ENCODE measurements at regions not wholly inside any gene's neighbourhood (a gene's known extent, or its start where the extent isn't known, plus 50 kb on each side); places are given as distances from the start of the nearest gene placed in this dataset.
A peak's percentile ranks its signal among the peaks of the same experiment; 100 is the strongest.
"Not testable (repeated sequence)": the region's sequence is repeated elsewhere in the genome, so short reads cannot be mapped to it uniquely, and the experiment has no call there.

DNA sequence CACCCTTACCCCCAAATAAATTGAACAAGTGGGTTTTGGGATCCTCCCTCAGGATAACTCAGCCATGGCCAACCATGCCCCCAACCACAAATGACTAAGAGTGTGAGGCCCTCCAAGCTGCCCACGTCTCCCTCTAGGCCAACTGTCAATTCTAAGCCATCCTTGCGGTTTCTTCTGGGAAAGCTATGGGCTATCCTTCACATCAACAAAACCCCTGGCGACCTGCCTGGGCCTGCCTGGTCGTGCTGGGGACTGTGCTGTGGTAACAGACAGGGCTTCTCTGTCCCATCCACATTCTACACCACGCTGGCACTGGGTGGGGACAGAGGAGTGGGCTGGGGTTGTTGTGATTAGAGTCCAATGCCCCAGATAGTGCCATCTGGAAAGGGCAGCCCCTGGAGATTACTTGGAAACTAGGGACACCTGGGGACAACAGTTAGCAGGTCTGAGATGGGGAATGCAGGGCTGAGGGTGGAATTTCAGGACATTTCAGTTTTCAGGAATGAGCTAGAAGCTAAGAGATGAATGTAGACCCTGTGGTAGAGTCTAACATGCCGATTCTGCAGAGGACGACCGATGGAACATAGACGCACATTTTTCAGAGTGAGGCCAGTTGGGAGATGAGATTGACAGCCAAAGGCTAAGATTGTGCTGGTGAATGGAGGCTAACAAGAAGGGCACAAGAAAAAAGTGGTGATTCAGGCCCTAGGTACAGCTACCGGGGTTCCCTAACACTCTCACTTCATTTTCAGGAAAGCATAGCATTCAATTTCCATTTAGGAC is 131.9 kb downstream of the RASSF10 start:
- H3K9me3 ChIP-seq = peaks cover 7% of the 10 kb centered on the region; the same call in 1 of the 2 replicates
- no peaks in the 10 kb centered on the region for H4K20me1 ChIP-seq
- peak overlapping the region; percentile 63 for H3K27ac ChIP-seq
- peak overlapping the region; percentile 49; the same call in 1 of the 2 replicates for H3K9ac ChIP-seq
- no peak for TF ChIP-seq Cebpa-rat (IDR thresholded peaks at IDR 0.05)
- no peaks in the 10 kb centered on the region for H3K36me3 ChIP-seq
- H3K4me2 ChIP-seq = peak overlapping the region; percentile 62
- H3K4me1 ChIP-seq = peaks cover 58% of the 10 kb centered on the region
- no peak overlapping the region for H3K4me3 ChIP-seq
- H3K27me3 ChIP-seq = no peaks in the 10 kb centered on the region

DNA sequence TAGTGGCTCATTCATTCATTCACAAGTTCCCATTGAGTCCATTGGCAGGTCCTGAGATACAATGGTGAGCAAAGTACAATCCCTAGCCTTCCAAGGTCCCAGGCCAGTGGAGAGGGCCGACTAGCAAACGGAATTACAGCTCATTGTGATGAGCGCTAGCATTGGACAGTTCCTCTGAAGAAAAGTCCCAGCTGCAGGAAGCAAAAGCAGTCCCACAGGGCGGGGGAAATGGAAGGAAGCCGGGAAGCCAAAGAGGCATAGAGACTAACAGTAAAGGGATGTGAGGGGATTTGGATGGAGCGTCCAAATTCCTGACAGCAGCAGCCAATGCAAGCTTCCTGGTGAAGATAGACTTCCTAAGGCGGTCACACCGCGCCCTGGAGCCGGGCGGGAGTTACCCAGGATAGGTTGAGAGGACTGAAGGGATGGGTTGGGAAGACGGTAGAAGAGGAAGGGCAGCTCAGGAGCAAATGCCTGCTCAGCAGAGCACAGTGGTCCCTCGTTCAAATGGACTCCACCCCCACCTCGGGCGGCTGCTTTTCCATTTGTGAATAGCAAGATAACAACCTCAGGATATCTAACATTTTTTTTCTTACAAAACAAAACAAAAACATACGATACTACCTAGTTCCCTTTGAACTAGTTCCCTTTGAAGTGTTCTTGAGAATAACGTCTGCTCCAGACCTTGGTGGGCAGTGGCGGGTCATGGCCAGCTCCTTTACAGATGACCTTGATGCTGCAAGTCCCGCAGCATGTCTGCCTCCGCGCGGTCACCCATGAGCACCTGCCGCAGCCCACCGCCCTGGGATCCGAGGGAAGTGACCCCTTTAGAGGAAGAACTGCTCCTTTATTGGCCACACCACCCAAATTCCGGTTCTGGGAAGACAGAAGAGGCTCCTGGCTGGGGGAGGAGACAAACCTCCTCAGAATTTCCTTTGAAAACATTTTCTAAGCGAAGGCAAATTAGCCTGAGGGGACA is 132.9 kb downstream of the RASSF10 start:
- peak overlapping the region; percentile 62 for H3K4me2 ChIP-seq
- H3K4me3 ChIP-seq = no peak overlapping the region
- no peaks in the 10 kb centered on the region for H4K20me1 ChIP-seq
- peaks cover 48% of the 10 kb centered on the region for H3K4me1 ChIP-seq
- no peak overlapping the region for H3K27ac ChIP-seq
- H3K36me3 ChIP-seq = no peaks in the 10 kb centered on the region
- H3K9ac ChIP-seq = no peak overlapping the region
- H3K9me3 ChIP-seq = peaks cover 7% of the 10 kb centered on the region; the same call in 1 of the 2 replicates
- no peaks in the 10 kb centered on the region for H3K27me3 ChIP-seq
- no peak for TF ChIP-seq Cebpa-rat (IDR thresholded peaks at IDR 0.05)

DNA sequence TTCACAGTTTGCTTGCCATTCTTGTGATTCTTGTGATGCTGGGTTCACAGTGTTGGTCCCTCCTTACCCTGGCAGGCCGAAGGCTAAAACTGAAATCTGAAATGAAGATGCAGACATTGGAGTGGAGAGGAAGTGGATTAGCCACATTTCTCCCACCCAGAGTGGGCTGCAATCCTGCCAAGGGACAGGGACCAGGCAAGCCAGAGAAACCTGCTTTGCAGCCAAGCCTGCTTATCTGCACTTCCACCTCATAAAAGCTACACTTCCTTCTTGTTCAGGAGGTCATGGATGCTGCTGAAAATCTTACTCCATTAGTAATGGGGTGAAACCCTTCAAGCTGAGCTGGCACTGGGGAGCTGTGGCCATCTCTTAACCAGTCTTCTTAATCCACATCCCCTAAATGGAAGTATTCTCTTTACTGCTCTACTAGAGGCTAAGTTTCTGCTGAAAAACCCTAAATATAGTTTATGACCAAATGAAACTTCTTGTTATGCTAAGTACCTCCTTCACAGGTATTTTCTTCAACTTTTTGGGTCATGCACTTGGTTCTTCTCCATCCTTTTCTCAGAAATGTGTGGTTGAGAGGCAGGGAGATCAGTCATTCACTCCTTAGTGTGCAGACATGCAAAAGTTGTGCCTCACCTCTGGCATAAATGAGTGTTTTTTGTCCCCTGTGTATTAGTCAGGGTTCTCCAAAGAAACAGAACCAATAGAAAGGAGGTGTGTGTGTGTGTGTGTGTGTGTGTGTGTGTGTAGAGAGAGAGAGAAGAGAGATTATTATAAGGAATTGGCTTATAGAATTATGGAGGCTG is 133.9 kb upstream of the BMAL1 start:
- no peak for TF ChIP-seq Cebpa-rat (IDR thresholded peaks at IDR 0.05)
- Histone ChIP-seq H4K20me1 (no peaks in the 10 kb centered on the region), H3K4me1 (peaks cover 35% of the 10 kb centered on the region), H3K27ac (no peak overlapping the region), H3K27me3 (no peaks in the 10 kb centered on the region), H3K4me2 (no peak overlapping the region), H3K36me3 (no peaks in the 10 kb centered on the region), H3K4me3 (no peak overlapping the region), H3K9ac (no peak overlapping the region), H3K9me3 (peaks cover 7% of the 10 kb centered on the region; the same call in 1 of the 2 replicates)

DNA sequence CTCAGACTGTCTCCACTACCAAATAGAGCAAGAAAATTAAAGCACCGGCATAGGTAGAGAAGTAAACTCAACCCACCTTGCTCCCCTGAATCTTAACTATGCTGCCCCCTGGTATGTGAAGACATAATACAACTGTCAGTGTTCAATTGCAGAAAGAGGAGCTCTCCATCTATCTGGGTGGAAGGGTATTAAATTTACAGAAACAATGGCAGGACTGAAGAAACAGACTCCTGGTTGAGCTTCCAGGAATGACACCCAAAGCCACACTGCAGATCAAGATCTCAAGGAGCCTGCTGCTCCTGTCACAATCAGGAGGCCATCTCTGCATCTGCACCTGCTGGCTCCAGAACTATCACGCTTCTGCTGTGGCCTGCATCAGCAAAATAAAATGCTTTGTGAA is 132.1 kb upstream of the BMAL1 start:
- Histone ChIP-seq H3K4me1 (peaks cover 24% of the 10 kb centered on the region), H3K36me3 (no peaks in the 10 kb centered on the region), H3K9me3 (no peaks in the 10 kb centered on the region), H3K4me3 (no peak overlapping the region), H3K9ac (no peak overlapping the region), H3K27me3 (no peaks in the 10 kb centered on the region), H3K27ac (no peak overlapping the region), H3K4me2 (no peak overlapping the region), H4K20me1 (no peaks in the 10 kb centered on the region)
- no peak for TF ChIP-seq Cebpa-rat (IDR thresholded peaks at IDR 0.05)

DNA sequence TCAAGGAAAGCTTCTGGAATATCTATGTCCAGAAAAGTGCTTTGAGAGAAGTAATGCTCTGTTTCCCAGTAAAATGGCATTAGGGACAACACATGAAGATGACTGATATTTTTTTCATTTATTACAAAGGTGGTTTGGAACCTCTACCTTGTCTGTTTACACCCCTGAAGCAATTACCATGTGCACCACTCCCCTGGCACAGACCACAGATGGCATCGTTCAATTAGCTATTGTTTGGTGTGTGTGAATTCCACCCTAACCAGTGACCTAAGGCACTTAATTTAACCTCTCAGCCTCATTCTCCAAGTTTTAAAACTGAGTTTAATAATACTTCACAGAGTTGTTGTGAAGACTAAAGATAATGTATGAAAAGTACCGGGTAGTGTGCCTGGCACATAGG is 127.6 kb upstream of the BMAL1 start:
- Histone ChIP-seq H3K9ac (no peak overlapping the region), H3K9me3 (no peaks in the 10 kb centered on the region), H3K27ac (no peak overlapping the region), H4K20me1 (no peaks in the 10 kb centered on the region), H3K4me1 (peaks cover 15% of the 10 kb centered on the region), H3K4me2 (no peak overlapping the region), H3K27me3 (no peaks in the 10 kb centered on the region), H3K4me3 (no peak overlapping the region), H3K36me3 (no peaks in the 10 kb centered on the region)
- no peak for TF ChIP-seq Cebpa-rat (IDR thresholded peaks at IDR 0.05)

DNA sequence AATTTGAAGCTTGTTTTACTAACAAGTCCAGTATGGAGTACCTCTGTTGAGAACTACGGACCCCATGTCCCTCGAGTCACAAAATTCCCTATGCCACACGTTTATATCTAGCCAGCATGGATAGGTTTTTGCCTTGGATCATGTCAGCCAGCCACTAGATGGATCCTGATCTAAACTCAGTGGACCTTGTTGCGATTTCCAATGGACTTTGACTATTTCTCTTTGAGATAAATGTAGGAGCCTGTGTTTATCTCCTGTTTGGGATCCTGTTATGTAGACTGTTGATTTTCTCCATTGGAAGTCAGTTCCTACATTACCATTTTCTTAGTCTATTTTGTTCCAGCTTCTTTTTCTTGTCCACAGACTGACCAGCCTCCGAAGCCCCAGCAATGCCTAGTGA is 127.1 kb upstream of the BMAL1 start:
- Histone ChIP-seq H3K36me3 (no peaks in the 10 kb centered on the region), H3K9me3 (peaks cover 1% of the 10 kb centered on the region; the same call in 1 of the 2 replicates), H3K4me3 (no peak overlapping the region), H3K4me2 (no peak overlapping the region), H3K27ac (no peak overlapping the region), H3K27me3 (no peaks in the 10 kb centered on the region), H4K20me1 (no peaks in the 10 kb centered on the region), H3K9ac (no peak overlapping the region), H3K4me1 (peaks cover 13% of the 10 kb centered on the region)
- no peak for TF ChIP-seq Cebpa-rat (IDR thresholded peaks at IDR 0.05)

DNA sequence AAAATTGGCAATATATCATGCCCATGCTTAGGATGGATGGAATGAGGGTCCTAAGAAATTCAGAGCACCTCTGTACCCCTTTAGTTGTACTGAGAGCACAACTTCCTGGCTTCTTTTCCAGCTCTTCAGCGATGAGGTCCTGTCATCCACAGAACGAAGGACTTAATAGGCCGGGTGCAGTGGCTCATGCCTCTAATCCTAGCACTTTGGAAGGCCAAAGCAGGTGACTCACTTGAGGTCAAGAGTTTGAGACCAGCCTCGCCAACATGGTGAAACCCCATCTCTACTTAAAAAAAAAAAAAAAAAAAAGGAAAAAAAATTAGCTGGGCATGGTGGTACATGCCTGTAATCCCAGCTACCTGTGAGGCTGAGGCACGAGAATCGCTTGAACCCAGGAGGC is 125.3 kb upstream of the BMAL1 start:
- Histone ChIP-seq H3K9ac (no peak overlapping the region), H3K4me3 (no peak overlapping the region), H3K36me3 (no peaks in the 10 kb centered on the region), H3K4me2 (no peak overlapping the region), H3K4me1 (peaks cover 9% of the 10 kb centered on the region), H4K20me1 (no peaks in the 10 kb centered on the region), H3K9me3 (peaks cover 12% of the 10 kb centered on the region), H3K27ac (no peak overlapping the region), H3K27me3 (no peaks in the 10 kb centered on the region)
- no peak for TF ChIP-seq Cebpa-rat (IDR thresholded peaks at IDR 0.05)

DNA sequence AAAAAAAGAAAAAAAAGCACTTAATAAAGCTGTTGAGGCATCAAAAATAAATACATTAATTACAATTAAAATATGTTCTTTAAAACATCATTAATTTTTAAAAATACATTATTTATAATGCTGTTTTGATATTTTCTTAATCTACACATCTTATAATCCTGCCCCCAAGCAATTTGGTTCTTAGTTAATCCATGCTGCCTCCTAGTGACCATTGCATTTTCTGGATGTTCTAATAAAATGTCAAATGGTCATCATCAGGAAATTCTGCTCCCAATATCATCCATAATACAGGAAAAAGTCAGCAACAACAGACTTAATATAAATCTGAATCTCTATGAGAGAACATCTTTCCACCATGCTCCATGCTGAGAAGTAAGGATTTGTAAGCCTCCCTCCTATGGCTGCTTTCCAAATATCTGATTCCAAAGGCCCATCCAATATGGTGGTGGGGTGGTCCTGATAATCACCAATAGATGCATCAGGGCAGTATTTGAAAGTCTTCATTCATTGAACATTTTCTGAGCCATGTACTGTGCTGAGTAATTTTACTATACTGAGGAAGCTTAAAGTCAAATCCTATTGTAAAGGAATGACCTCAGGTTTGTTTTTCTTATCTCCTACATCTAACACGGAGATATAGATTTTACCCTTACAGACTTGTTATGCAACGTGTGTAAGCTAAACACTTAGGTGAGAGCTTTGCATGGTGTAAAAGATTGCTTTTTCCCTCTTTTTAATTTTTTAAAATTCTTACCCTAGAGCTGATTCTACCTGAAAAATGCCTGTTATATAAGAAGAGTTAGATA is 124.7 kb upstream of the BMAL1 start:
- TF ChIP-seq Cebpa-rat (IDR thresholded peaks at IDR 0.05) = no peak

DNA sequence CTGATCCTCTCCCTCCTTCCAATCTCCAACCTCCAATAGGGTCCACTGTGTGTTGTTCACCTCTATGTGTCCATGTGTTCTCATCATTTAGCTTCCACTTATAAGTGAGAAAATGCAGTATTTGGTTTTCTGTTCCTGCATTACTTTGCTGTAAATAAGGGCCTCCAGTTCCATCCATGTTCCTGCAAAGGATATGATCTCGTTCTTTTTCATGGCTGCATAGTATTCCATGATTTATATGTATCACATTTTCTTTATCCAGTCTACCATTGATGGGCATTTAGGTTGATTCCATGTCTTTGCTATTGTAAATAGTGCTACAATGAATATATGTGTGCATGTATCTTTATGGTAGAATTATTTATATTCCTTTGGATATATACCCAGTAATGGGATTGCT is 123.2 kb upstream of the BMAL1 start:
- not testable (repeated sequence) for H3K4me1 ChIP-seq, H3K36me3 ChIP-seq, H3K4me3 ChIP-seq, H3K9ac ChIP-seq, H3K4me2 ChIP-seq, H3K27ac ChIP-seq, H3K27me3 ChIP-seq, H4K20me1 ChIP-seq
- peaks cover 12% of the 10 kb centered on the region for H3K9me3 ChIP-seq

More for the DNA sequence above, 124.7 kb upstream of the BMAL1 start:
- H4K20me1 ChIP-seq = no peaks in the 10 kb centered on the region
- no peak overlapping the region for H3K9ac ChIP-seq
- no peaks in the 10 kb centered on the region for H3K27me3 ChIP-seq
- no peak overlapping the region for H3K4me3 ChIP-seq
- H3K4me2 ChIP-seq = no peak overlapping the region
- H3K36me3 ChIP-seq = no peaks in the 10 kb centered on the region
- peaks cover 9% of the 10 kb centered on the region for H3K4me1 ChIP-seq
- no peak overlapping the region for H3K27ac ChIP-seq
- H3K9me3 ChIP-seq = peaks cover 12% of the 10 kb centered on the region
